ENCODE measurements at regions not wholly inside any gene's neighbourhood (a gene's known extent, or its start where the extent isn't known, plus 50 kb on each side); places are given as distances from the start of the nearest gene placed in this dataset.

- FAIRE-seq (no peak), DNase-seq (ENCODE audit: insufficient read length, low spot score) (no peak)
- TF ChIP-seq POLR2A (IDR thresholded peaks at IDR 0.05; ENCODE audit: low read depth, low read length): no peak
These were observed 195.7 kb upstream of the STEAP1 start for GRCh38 chr7:89958525-89959068.

- FAIRE-seq (no peak), DNase-seq (ENCODE audit: insufficient read length, low spot score) (no peak)
- TF ChIP-seq POLR2A (IDR thresholded peaks at IDR 0.05; ENCODE audit: low read depth, low read length): no peak
These were observed 188.1 kb upstream of the STEAP1 start for GRCh38 chr7:89966067-89966664.

GRCh38 chr7:89975577-89975976 is 178.7 kb upstream of the STEAP1 start:
- TF ChIP-seq POLR2A (IDR thresholded peaks at IDR 0.05; ENCODE audit: low read depth, low read length): no peak
- DNase-seq (ENCODE audit: insufficient read length, low spot score) (no peak), FAIRE-seq (no peak)

GRCh38 chr7:89987665-89988064 is 166.6 kb upstream of the STEAP1 start:
- no peak for DNase-seq (ENCODE audit: insufficient read length, low spot score)
- TF ChIP-seq POLR2A (IDR thresholded peaks at IDR 0.05; ENCODE audit: low read depth, low read length): no peak
- FAIRE-seq: no peak

GRCh38 chr7:89988074-89988473 is 166.2 kb upstream of the STEAP1 start:
- no peak for TF ChIP-seq POLR2A (IDR thresholded peaks at IDR 0.05; ENCODE audit: low read depth, low read length)
- DNase-seq (ENCODE audit: insufficient read length, low spot score): no peak
- no peak for FAIRE-seq

- FAIRE-seq (no peak), DNase-seq (ENCODE audit: insufficient read length, low spot score) (no peak)
- TF ChIP-seq POLR2A (IDR thresholded peaks at IDR 0.05; ENCODE audit: low read depth, low read length): no peak
These were observed 164.8 kb upstream of the STEAP1 start for GRCh38 chr7:89989454-89989853.

GRCh38 chr7:89994483-89994882 is 159.8 kb upstream of the STEAP1 start:
- no peak for TF ChIP-seq POLR2A (IDR thresholded peaks at IDR 0.05; ENCODE audit: low read depth, low read length)
- no peak for DNase-seq (ENCODE audit: insufficient read length, low spot score)
- FAIRE-seq: no peak

GRCh38 chr7:89998554-89998953 is 155.7 kb upstream of the STEAP1 start:
- TF ChIP-seq POLR2A (IDR thresholded peaks at IDR 0.05; ENCODE audit: low read depth, low read length): no peak
- no peak for DNase-seq (ENCODE audit: insufficient read length, low spot score)
- FAIRE-seq: no peak

GRCh38 chr7:90005836-90006235 is 148.4 kb upstream of the STEAP1 start:
- no peak for TF ChIP-seq POLR2A (IDR thresholded peaks at IDR 0.05; ENCODE audit: low read depth, low read length)
- no peak for DNase-seq (ENCODE audit: insufficient read length, low spot score)
- no peak for FAIRE-seq

- no peak for FAIRE-seq
- DNase-seq (ENCODE audit: insufficient read length, low spot score): no peak
- no peak for TF ChIP-seq POLR2A (IDR thresholded peaks at IDR 0.05; ENCODE audit: low read depth, low read length)
These were observed 147.1 kb upstream of the STEAP1 start for GRCh38 chr7:90007001-90007654.

- DNase-seq (ENCODE audit: insufficient read length, low spot score) (no peak), FAIRE-seq (no peak)
- TF ChIP-seq POLR2A (IDR thresholded peaks at IDR 0.05; ENCODE audit: low read depth, low read length): no peak
These were observed 146.4 kb upstream of the STEAP1 start for GRCh38 chr7:90007831-90008230.

GRCh38 chr7:90022213-90022612 is 132.1 kb upstream of the STEAP1 start:
- DNase-seq (ENCODE audit: insufficient read length, low spot score) (no peak), FAIRE-seq (no peak)
- no peak for TF ChIP-seq POLR2A (IDR thresholded peaks at IDR 0.05; ENCODE audit: low read depth, low read length)

- DNase-seq (ENCODE audit: insufficient read length, low spot score) (no peak), FAIRE-seq (no peak)
- no peak for TF ChIP-seq POLR2A (IDR thresholded peaks at IDR 0.05; ENCODE audit: low read depth, low read length)
These were observed 128.5 kb upstream of the STEAP1 start for GRCh38 chr7:90025771-90026170.

- no peak for FAIRE-seq
- TF ChIP-seq POLR2A (IDR thresholded peaks at IDR 0.05; ENCODE audit: low read depth, low read length): no peak
- DNase-seq (ENCODE audit: insufficient read length, low spot score): no peak
These were observed 120.4 kb upstream of the STEAP1 start for GRCh38 chr7:90033850-90034249.

- no peak for FAIRE-seq
- DNase-seq (ENCODE audit: insufficient read length, low spot score): no peak
- TF ChIP-seq POLR2A (IDR thresholded peaks at IDR 0.05; ENCODE audit: low read depth, low read length): no peak
These were observed 101.2 kb upstream of the STEAP1 start for GRCh38 chr7:90053094-90053493.

All from H54 (cell line).